Lower lobe of right lung (tissue), 2 donors: ENCODE measurements at regions not wholly inside any gene's neighbourhood (a gene's known extent, or its start where the extent isn't known, plus 50 kb on each side); places are given as distances from the start of the nearest gene placed in this dataset.
"Not testable (repeated sequence)": the region's sequence is repeated elsewhere in the genome, so short reads cannot be mapped to it uniquely, and the experiment has no call there.

Experiments
- ATAC-seq, 2 donors: fragments of 200-7000 bp; cut with Tn5 transposase; one replicate each; pipeline ENCODE4 v1.9.1; 2020 to 2022; ENCODE audit warnings: mild to moderate bottlenecking in 2 of 2, moderate library complexity in 2 of 2
- DNase-seq: peaks from one replicate; pipeline ENCODE4 v3.0.0-alpha.2; 2020
- H3K27ac ChIP-seq: fragments of 200-600 bp; one replicate; pipeline ENCODE4 v1.8.0; 2022
- H3K27me3 ChIP-seq: fragments of 200-600 bp; one replicate; pipeline ENCODE4 v1.8.0; 2022; ENCODE audit warnings: low read depth
- H3K36me3 ChIP-seq: fragments of 200-600 bp; one replicate; pipeline ENCODE4 v1.8.0; 2022; ENCODE audit warnings: mild to moderate bottlenecking
- H3K4me1 ChIP-seq: fragments of 200-600 bp; one replicate; pipeline ENCODE4 v1.8.0; 2022
- H3K4me3 ChIP-seq: fragments of 200-600 bp; one replicate; pipeline ENCODE4 v1.8.0; 2022; ENCODE audit warnings: mild to moderate bottlenecking
- H3K9me3 ChIP-seq: fragments of 200-600 bp; one replicate; pipeline ENCODE4 v1.8.0; 2022
- CTCF ChIP-seq: fragments of 200-600 bp; IDR thresholded peaks from one replicate; pipeline ENCODE4 v1.8.0; 2022; ENCODE audit warnings: antibody characterized with exemption, mild to moderate bottlenecking
- intact Hi-C: fragments of 100-400 bp; cut with DNase I; formaldehyde crosslinking; loops from one replicate; pipeline ENCODE4 v1.11.0; 2022
- donor health status: DM: no; HTN: yes; CAD: no; lungs with severe emphysema.

- intact Hi-C loops, result no loop called here
- Histone ChIP-seq H3K27ac (no peak overlapping the region), H3K4me3 (no peak overlapping the region), H3K27me3 (no peaks in the 10 kb centered on the region), H3K9me3 (no peaks in the 10 kb centered on the region), H3K36me3 (no peaks in the 10 kb centered on the region), H3K4me1 (no peaks in the 10 kb centered on the region)
- peak; percentile 21 for TF ChIP-seq CTCF
- ATAC-seq (no peak), DNase-seq (no peak)
Measured at GRCh38 chr7:81447351-81447952, 322.4 kb downstream of the HGF start.

GRCh38 chr7:81446212-81446611 lies 323.6 kb downstream of the HGF start:
- DNase-seq (no peak), ATAC-seq (no peak)
- H3K4me1 ChIP-seq, result no peaks in the 10 kb centered on the region
- no peaks in the 10 kb centered on the region for H3K36me3 ChIP-seq
- no peaks in the 10 kb centered on the region for H3K27me3 ChIP-seq
- no peaks in the 10 kb centered on the region for H3K9me3 ChIP-seq
- H3K27ac ChIP-seq, result no peak overlapping the region
- H3K4me3 ChIP-seq, result no peak overlapping the region
- TF ChIP-seq CTCF, result no peak
- intact Hi-C loops, result no loop called here

GRCh38 chr7:81445462-81445861 lies 324.4 kb downstream of the HGF start:
- H3K4me1 ChIP-seq, result no peaks in the 10 kb centered on the region
- H3K4me3 ChIP-seq, result no peak overlapping the region
- intact Hi-C loops, result no loop called here
- no peak for TF ChIP-seq CTCF
- no peak for ATAC-seq
- H3K27ac ChIP-seq, result no peak overlapping the region
- no peaks in the 10 kb centered on the region for H3K27me3 ChIP-seq
- no peaks in the 10 kb centered on the region for H3K9me3 ChIP-seq
- no peaks in the 10 kb centered on the region for H3K36me3 ChIP-seq
- no peak for DNase-seq

- no peak overlapping the region for H3K4me3 ChIP-seq
- H3K4me1 ChIP-seq, result no peaks in the 10 kb centered on the region
- H3K27me3 ChIP-seq, result no peaks in the 10 kb centered on the region
- H3K36me3 ChIP-seq, result no peaks in the 10 kb centered on the region
- DNase-seq (no peak), ATAC-seq (no peak)
- intact Hi-C loops, result no loop called here
- H3K9me3 ChIP-seq, result no peaks in the 10 kb centered on the region
- no peak overlapping the region for H3K27ac ChIP-seq
- no peak for TF ChIP-seq CTCF
Measured at GRCh38 chr7:81441750-81442149, 328.1 kb downstream of the HGF start.

- H3K36me3 ChIP-seq, result no peaks in the 10 kb centered on the region
- DNase-seq, result no peak
- no peak overlapping the region for H3K27ac ChIP-seq
- no peak overlapping the region for H3K4me3 ChIP-seq
- TF ChIP-seq CTCF, result no peak
- H3K27me3 ChIP-seq, result no peaks in the 10 kb centered on the region
- no peaks in the 10 kb centered on the region for H3K9me3 ChIP-seq
- ATAC-seq, result no peak
- intact Hi-C loops, result no loop called here
- no peaks in the 10 kb centered on the region for H3K4me1 ChIP-seq
Measured at GRCh38 chr7:81439591-81439990, 330.3 kb downstream of the HGF start.

GRCh38 chr7:81437160-81437559 lies 332.7 kb downstream of the HGF start:
- H3K36me3 ChIP-seq, H3K27ac ChIP-seq, intact Hi-C loops, H3K4me3 ChIP-seq, H3K9me3 ChIP-seq, H3K27me3 ChIP-seq, H3K4me1 ChIP-seq, ATAC-seq: not testable (repeated sequence)
- peak; percentile 19 for DNase-seq
